H1 (cell line): ENCODE measurements at regions not wholly inside any gene's neighbourhood (a gene's known extent, or its start where the extent isn't known, plus 50 kb on each side); places are given as distances from the start of the nearest gene placed in this dataset.

Source experiments
- ASH2L ChIP-seq: fragments of 200-600, 300-600 bp; sonication (generic); IDR thresholded peaks from one replicate; pipeline ENCODE4 v1.7.1; 2017; ENCODE audit warnings: low read length
- ATF2 ChIP-seq: IDR thresholded peaks from 2 replicates; pipeline ENCODE4 v1.6.1; 2012; ENCODE audit warnings: low read length, inconsistent platforms
- BACH1 ChIP-seq: IDR thresholded peaks from 2 replicates; pipeline ENCODE4 v1.6.1; 2012; ENCODE audit warnings: low read length, improper control_type of control experiment
- CHD2 ChIP-seq: IDR thresholded peaks from 2 replicates; pipeline ENCODE4 v1.6.1; 2012; ENCODE audit warnings: low read length, improper control_type of control experiment
- POLR2AphosphoS5 ChIP-seq: IDR thresholded peaks from 2 replicates; pipeline ENCODE4 v1.6.1; 2011; ENCODE audit warnings: low read depth, low read length
- RBBP5 ChIP-seq: IDR thresholded peaks from 2 replicates; pipeline ENCODE4 v1.7.1; 2012; ENCODE audit warnings: low read depth, mild to moderate bottlenecking, inconsistent platforms, low read length, moderate library complexity, borderline replicate concordance
- TCF12 ChIP-seq: IDR thresholded peaks from 2 replicates; pipeline ENCODE4 v1.6.1; 2011; ENCODE audit warnings: low read depth, mild to moderate bottlenecking, low read length

GRCh38 chr9:117992006-117992405 lies 287.8 kb downstream of the TLR4 start (continued):
- no peak for TF ChIP-seq POLR2AphosphoS5
- TF ChIP-seq BACH1, result no peak
- TF ChIP-seq CHD2, result no peak
- no peak for TF ChIP-seq ATF2
- TF ChIP-seq RBBP5, result no peak
- no peak for TF ChIP-seq ASH2L
- no peak for TF ChIP-seq TCF12
